NCI-H2029 (cell line): ENCODE measurements at regions not wholly inside any gene's neighbourhood (a gene's known extent, or its start where the extent isn't known, plus 50 kb on each side); places are given as distances from the start of the nearest gene placed in this dataset.

Source experiments
- DNase-seq: peaks from one replicate; lab custom pipeline; 2025; lab: John Stamatoyannopoulos, UW

DNA sequence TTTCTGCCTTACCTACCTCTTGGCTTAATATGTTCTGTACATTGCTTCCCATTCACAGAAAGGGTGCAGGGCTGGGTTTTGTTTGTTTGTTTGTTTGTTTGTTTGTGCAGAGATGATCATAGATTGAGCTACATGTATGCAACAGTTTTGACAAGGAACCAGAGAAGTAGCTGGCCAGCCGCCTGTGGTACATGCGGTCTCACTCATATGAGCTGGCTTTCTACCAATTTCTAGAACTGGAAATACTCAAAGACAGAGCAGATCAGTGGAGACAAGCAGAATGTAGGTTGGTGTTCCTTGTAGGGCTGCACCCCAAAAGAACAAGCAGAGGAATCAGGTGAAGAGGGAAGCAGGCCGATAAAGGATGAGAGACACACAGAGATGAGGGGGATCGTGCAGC lies 502.7 kb downstream of the SOX2 start:
- DNase-seq = no peak

DNA sequence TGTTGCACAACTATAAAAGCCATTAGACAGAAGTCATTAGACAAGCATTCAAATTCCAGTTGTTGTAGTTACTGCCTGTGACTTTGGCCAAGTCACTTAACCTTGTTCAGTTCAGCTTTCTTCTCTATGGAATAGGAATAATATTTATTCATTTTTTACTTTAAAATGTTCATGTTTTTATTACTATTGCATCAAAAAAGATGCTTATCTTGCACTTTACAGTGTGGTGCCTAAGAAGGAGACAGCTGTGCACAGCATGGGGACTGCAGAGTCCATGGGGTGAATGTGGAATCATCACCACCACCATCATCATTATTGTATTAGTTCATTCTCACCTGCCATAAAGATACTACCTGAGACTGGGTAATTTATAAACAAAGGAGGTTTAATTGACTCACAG lies 504.2 kb downstream of the SOX2 start:
- DNase-seq = no peak

DNA sequence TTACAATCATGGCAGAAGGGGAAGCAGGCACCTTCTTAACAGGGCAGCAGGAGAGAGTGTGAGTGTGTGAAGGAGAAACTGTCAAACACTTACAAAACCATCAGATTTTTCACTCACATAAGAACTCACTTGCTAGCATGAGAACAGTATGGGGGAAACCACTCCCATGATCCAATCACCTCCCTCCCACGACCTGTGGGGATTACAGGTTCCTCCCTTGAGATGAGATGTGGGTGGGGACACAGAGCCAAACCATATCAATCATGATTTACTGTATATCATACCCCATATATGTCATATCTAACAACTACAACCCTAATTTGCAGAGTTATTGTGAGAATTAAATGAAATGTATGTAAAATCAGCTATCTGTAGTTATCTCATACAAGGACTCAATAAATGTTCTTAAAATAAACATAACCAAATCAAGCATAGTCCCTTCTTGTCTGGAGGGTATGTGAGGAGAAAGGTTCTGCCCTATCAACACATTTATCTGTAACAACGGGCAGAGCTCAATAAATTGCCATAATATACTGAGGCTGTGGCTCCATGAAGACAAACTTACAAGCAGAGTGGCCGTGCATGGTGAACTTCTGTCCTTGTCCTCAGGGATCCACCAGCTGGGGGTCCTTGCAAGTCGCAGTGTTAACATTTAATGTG lies 504.7 kb downstream of the SOX2 start:
- no peak for DNase-seq

- no peak for DNase-seq
Measured at GRCh38 chr3:182220013-182220412, 508.3 kb downstream of the SOX2 start.

GRCh38 chr3:182220471-182220870 lies 508.7 kb downstream of the SOX2 start:
- DNase-seq = no peak

DNA sequence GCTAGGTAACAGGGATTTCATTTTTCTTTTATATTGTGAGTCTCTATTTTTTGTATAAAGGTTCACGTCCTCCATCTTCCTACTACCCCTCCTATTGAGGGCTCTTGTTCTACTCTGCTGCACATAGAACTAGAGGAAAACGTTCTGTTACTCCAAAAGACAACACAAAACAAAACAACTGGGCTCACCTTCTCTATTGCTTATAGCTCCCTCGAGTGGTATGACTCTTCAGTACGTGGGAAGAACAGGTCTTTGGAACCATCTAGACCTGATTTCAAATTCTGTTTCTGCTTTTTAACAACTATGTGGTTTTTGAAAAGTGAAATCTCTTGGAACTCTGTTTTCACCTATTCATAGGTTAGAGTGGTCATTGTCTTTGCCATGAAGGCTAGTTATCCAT lies 515.3 kb downstream of the SOX2 start:
- DNase-seq = no peak

- no peak for DNase-seq
Measured at GRCh38 chr3:182233405-182233804, 521.7 kb downstream of the SOX2 start.

DNA sequence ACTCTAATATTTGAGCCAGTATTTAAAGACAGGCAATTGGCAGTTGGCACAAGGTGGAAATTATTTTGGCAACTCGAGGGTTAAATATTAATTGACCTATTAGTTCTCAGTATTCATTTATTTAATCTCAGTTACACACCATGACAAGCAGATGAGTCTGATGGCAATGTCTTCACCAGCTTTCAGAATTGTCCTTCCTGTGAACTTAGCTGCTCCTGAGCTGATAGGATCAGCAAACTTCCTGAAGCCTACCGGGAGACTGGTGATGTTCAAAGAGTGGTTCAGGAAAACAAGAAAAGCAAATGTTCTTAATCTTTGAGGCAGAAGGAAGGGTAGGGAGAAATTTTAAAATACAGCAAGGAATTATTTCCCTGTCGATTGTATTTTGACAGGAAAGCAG lies 522.2 kb downstream of the SOX2 start:
- no peak for DNase-seq

- DNase-seq = no peak
Measured at GRCh38 chr3:182234881-182235280, 523.2 kb downstream of the SOX2 start.

- no peak for DNase-seq
Measured at GRCh38 chr3:182235504-182235903, 523.8 kb downstream of the SOX2 start.

GRCh38 chr3:182238126-182238525 lies 526.4 kb downstream of the SOX2 start:
- no peak for DNase-seq

GRCh38 chr3:182239316-182239715 lies 527.6 kb downstream of the SOX2 start:
- no peak for DNase-seq

DNA sequence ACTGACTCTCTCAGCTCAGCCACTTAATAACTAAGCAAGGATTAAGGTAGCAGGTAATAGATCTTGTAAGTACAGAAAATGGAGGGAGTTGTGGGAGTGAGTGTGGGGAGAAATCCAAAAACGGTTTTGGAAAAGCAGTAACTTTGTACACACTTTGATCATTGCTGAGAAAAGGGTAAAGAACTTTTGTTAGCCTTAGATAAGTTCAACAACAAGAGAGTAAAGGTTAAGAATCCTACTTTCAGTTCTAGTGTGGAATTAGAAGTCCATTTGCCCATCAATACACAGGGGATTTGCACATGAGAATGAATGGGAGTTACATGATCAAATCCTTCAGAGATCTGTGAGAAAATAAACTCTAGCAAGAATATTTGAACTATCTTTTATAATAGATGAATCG lies 528.7 kb downstream of the SOX2 start:
- no peak for DNase-seq

DNA sequence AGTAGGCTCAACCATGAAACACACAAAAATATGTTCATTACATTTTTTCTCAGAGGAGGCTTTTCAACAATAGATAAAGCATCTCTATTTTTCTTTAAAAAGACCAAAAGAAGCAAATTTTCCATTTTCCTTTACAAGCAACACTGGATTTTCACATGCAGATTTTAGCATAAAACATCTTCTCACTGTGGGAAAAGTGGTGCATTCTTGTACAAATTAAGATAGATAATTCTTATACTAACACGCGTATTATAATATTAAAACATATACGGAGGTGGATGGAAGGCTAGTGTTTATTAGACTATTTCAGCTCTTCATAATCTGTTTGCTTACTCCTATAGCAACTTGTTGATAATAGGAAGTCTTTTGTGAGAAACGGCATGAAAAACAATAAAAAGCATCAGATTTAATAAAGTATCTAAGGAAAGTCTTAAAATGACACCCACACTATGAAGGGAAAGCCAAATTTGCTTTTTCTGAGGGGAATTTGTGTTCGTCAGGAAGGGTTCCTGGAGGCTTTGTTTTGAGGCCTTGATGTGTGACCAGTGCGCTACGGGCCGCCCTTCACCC lies 529.6 kb downstream of the SOX2 start:
- DNase-seq = no peak

- DNase-seq = no peak
Measured at GRCh38 chr3:182241766-182242488, 530.2 kb downstream of the SOX2 start.

GRCh38 chr3:182242489-182242942 lies 530.8 kb downstream of the SOX2 start:
- no peak for DNase-seq

DNA sequence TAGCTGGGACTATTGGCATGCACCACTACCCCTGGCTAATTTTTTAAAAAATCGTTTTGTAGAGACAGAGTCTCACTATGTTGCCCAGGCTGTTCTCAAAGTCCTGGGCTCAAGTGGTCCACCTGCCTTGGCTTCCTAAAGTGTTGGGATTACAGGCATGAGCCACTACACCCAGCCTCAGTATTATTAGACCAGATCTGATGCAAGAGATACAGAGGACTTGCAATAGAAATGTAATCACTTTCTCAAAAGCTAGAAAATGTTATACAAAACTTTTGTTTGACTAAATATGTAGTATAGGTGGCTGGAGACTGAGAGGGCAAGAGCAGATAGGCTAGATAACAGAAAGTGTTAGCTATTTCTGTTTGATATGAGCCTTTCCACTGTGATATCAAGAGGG lies 531.9 kb downstream of the SOX2 start:
- DNase-seq = no peak

DNA sequence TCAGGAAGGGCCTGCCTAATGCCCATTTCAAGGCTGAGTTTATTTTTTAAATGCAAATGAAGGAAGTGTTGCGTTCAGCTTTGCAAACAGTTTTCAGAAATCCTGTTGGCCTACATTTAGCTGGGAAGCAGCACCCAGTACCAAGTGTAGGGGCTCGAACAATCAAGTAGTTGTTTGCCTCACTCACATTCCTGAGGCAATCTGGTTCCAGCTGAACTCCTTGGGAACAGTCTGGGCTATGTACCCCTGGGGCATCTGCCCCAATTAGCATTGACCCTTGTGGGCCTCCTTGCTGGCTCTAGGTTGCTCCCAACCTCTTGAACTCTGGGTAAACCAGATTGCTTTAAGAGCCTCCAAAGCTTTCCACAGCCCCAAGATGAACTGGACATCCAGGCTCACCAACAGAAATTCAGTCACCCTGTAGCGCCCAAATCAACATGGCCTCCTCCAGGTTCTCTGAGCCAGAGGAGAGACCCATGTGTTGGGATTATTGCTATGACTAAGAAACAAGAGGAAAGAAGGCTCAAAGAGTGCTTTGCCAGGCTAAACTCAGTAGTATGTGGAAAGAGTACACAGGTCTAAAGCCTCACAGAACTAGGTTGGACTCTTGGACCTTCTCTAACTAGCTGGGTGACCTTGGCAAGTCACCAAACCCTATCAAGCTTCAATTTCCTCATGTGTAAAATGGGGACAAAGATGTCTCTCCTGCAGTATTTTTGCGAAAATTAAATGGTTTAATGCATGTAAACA lies 532.7 kb downstream of the SOX2 start:
- no peak for DNase-seq

DNA sequence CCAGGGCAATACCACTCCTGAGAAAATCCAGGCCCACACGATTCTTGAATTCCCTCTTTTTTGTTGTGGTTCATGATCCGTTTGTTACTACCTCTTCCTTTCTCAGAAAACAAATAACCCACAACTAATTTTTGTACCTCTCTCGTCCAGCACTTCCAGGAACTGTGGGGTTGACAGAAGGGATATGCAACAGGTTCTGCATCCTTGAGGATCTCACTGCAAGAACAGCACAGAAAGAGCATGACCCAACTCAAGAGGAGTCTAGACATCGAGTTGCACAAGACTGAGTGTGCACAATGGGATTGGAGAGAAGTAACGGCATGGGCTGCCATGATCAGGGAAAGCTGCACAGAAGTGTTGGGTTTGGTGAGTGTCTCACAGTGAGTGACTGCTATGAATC lies 533.3 kb downstream of the SOX2 start:
- no peak for DNase-seq

GRCh38 chr3:182246870-182247269 lies 535.1 kb downstream of the SOX2 start:
- no peak for DNase-seq

DNA sequence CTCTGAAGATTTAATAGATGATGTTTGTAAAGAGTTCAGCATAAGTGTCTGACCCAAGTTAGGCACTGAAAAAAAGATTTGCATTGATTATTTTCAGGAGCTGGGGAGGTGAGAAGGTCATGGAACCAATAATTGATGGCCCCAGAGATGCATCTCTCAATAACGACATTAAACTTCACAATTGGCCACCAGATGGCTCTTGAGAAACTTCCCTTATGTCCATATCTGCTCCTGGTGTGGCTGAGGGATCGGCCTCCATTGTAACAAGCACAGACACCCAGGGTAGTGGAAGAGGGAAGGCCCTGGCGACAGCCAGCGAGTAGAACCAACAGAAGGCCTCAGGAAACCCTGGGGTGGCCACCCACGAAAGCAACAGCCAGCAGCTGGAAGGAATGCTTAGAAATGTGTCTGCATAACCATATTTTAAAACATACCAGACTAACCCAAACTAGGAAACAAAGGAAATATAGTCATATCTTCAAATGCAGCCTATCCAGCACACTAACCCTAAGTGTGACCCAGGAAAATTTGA lies 536.7 kb downstream of the SOX2 start:
- no peak for DNase-seq

- DNase-seq = no peak
Measured at GRCh38 chr3:182252802-182253201, 540.5 kb upstream of the ATP11B start.

DNA sequence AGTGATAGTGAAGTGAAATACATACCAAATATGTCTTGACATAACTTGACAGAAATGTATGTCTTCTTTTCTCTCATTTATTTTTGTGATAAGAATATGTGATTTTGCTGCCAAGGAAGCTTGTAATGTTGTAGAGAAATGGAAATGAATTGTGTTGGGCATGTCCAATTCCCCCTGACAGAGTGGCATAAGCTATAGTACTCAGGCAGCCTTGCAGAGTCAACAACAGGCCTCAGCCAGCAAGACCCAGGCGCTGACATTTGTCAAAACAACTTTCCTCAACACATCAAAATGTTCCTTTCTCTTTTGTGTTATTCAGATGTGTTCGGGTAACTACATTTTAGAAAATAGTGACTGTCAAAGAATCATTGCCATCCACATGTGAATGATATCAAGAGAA lies 538.1 kb upstream of the ATP11B start:
- no peak for DNase-seq
